COR-L47 (cell line): ENCODE measurements at regions not wholly inside any gene's neighbourhood (a gene's known extent, or its start where the extent isn't known, plus 50 kb on each side); places are given as distances from the start of the nearest gene placed in this dataset.
"Not testable (repeated sequence)": the region's sequence is repeated elsewhere in the genome, so short reads cannot be mapped to it uniquely, and the experiment has no call there.

ENCODE experiments used
- DNase-seq: peaks from one replicate; lab custom pipeline; 2025; lab: John Stamatoyannopoulos, UW

- DNase-seq = peak; percentile 78
These were observed 58.3 kb upstream of the EEA1 start for GRCh38 chr12:92987362-92987761.

- no peak for DNase-seq
These were observed 58.9 kb upstream of the EEA1 start for GRCh38 chr12:92987846-92988621.

GRCh38 chr12:92988622-92989130 is 59.6 kb upstream of the EEA1 start:
- DNase-seq = no peak

- no peak for DNase-seq
These were observed 60.8 kb upstream of the EEA1 start for GRCh38 chr12:92989715-92990484.

GRCh38 chr12:92991134-92991533 is 62.0 kb upstream of the EEA1 start:
- no peak for DNase-seq

- no peak for DNase-seq
These were observed 62.9 kb upstream of the EEA1 start for GRCh38 chr12:92992041-92992440.

- DNase-seq = no peak
These were observed 64.2 kb upstream of the EEA1 start for GRCh38 chr12:92993259-92993658.

- DNase-seq = no peak
These were observed 66.3 kb upstream of the EEA1 start for GRCh38 chr12:92995258-92995903.

GRCh38 chr12:93000026-93000425 is 70.9 kb upstream of the EEA1 start:
- no peak for DNase-seq

GRCh38 chr12:93001407-93001806 is 72.3 kb upstream of the EEA1 start:
- DNase-seq = no peak

- no peak for DNase-seq
These were observed 73.4 kb upstream of the EEA1 start for GRCh38 chr12:93002293-93003054.

GRCh38 chr12:93003531-93004239 is 74.6 kb upstream of the EEA1 start:
- DNase-seq = no peak

- no peak for DNase-seq
These were observed 76.9 kb upstream of the EEA1 start for GRCh38 chr12:93005928-93006392.

GRCh38 chr12:93006471-93007208 is 77.5 kb upstream of the EEA1 start:
- no peak for DNase-seq

GRCh38 chr12:93007544-93007943 is 78.4 kb upstream of the EEA1 start:
- no peak for DNase-seq

GRCh38 chr12:93008044-93008778 is 79.1 kb upstream of the EEA1 start:
- DNase-seq = no peak

GRCh38 chr12:93008880-93009279 is 79.8 kb upstream of the EEA1 start:
- not testable (repeated sequence) for DNase-seq

- DNase-seq = no peak
These were observed 80.4 kb upstream of the EEA1 start for GRCh38 chr12:93009533-93009932.

- DNase-seq = no peak
These were observed 81.4 kb upstream of the EEA1 start for GRCh38 chr12:93010461-93010860.

GRCh38 chr12:93011100-93011499 is 82.0 kb upstream of the EEA1 start:
- DNase-seq = no peak
